Breast epithelium (tissue), 4 donors: ENCODE measurements at regions not wholly inside any gene's neighbourhood (a gene's known extent, or its start where the extent isn't known, plus 50 kb on each side); places are given as distances from the start of the nearest gene placed in this dataset.

Experiments used
- DNase-seq, 2 donors: peaks; one replicate each; pipeline ENCODE4 v3.0.0-alpha.2; 2019; ENCODE audit warnings: low spot score in 2 of 2
- H3K27ac ChIP-seq, 2 donors: fragments of 200-600 bp; sonication (generic) in 1 of 2; one replicate each; pipeline ENCODE4 v1.5.1; 2016 to 2019; ENCODE audit warnings: mild to moderate bottlenecking in 1 of 2
- H3K27me3 ChIP-seq, 2 donors: fragments of 200-600 bp; sonication (generic) in 1 of 2; one replicate each; pipeline versions ENCODE4 v1.5.1 to v1.6.0; 2017 to 2019; ENCODE audit warnings: control low read depth in 1 of 2, mild to moderate bottlenecking in 1 of 2
- H3K36me3 ChIP-seq: fragments of 200-600 bp; one replicate; pipeline ENCODE4 v1.5.1; 2019
- H3K4me1 ChIP-seq, 2 donors: fragments of 200-600 bp; sonication (generic); one replicate each; pipeline ENCODE4 v1.5.1; 2016 to 2019; ENCODE audit warnings: control low read depth in 1 of 2
- H3K4me3 ChIP-seq, 3 donors: fragments of 200-600 bp; sonication (generic); 1 replicate in 2 of 3; 2 replicates in 1 of 3; pipeline ENCODE4 v1.5.1; 2016 to 2019; ENCODE audit warnings: mild to moderate bottlenecking in 3 of 3, moderate library complexity in 2 of 3
- H3K9me3 ChIP-seq, 2 donors: fragments of 200-600 bp; sonication (generic) in 1 of 2; one replicate each; pipeline ENCODE4 v1.5.1; 2016 to 2019; ENCODE audit warnings: control low read depth in 1 of 2
- POLR2A ChIP-seq: fragments of 450-650 bp; IDR thresholded peaks from one replicate; pipeline ENCODE4 v1.6.1; 2016; ENCODE audit warnings: antibody characterized with exemption, mild to moderate bottlenecking, moderate library complexity
- POLR2AphosphoS5 ChIP-seq, 3 donors: sonication (generic); formaldehyde crosslinking; IDR thresholded peaks; one replicate each; pipeline ENCODE4 v1.6.1; 2017; ENCODE audit warnings: antibody characterized with exemption in 3 of 3
- intact Hi-C: fragments of 100-400 bp; cut with DNase I; formaldehyde crosslinking; loops from one replicate; pipeline ENCODE4 v1.15.1; 2023; ENCODE audit warnings: low total_unique reads
- TF ChIP-seq, protein P1 (sequence below), 3 donors: fragments of 450-650 bp; IDR thresholded peaks; one replicate each; pipeline ENCODE4 v1.5.1; 2016 to 2017; ENCODE audit warnings: antibody characterized with exemption in 3 of 3, mild to moderate bottlenecking in 3 of 3, moderate library complexity in 3 of 3

DNA sequence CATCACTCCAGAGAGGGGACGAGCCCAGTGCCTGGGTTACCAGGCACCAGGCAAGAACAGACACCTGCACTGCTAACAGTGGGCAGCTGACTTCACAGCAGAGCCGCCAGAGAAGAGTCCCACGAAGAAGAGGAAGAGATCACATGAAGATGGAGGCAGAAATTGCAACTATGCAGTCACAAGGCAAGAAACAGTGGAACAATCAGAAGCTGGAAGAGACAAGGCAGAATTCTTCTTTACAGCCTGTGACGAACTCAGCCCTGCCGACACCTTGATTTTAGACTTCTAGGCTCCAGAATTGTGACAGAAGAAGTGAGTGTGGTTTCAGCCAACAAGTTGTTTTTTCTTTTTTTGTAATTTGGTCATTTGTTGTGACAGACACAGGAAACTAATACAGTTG, 59.2 kb downstream of the IL12A start:
- Histone ChIP-seq H3K27ac (no peak overlapping the region), H3K27me3 (no peaks in the 10 kb centered on the region), H3K36me3 (no peaks in the 10 kb centered on the region), H3K4me3 (no peak overlapping the region), H3K9me3 (peaks cover 0 to 4% of the 10 kb centered on the region in 2 donors), H3K4me1 (no peaks in the 10 kb centered on the region)
- intact Hi-C loops, result loop anchor here (10.0 kb wide), 1 partner anchor 1627 kb away; no protein-coding TSS in a partner anchor
- no peak for DNase-seq
- TF ChIP-seq POLR2AphosphoS5 (IDR thresholded peaks at IDR 0.05) (no peak), POLR2A (no peak)
- TF ChIP-seq, protein P1, sequence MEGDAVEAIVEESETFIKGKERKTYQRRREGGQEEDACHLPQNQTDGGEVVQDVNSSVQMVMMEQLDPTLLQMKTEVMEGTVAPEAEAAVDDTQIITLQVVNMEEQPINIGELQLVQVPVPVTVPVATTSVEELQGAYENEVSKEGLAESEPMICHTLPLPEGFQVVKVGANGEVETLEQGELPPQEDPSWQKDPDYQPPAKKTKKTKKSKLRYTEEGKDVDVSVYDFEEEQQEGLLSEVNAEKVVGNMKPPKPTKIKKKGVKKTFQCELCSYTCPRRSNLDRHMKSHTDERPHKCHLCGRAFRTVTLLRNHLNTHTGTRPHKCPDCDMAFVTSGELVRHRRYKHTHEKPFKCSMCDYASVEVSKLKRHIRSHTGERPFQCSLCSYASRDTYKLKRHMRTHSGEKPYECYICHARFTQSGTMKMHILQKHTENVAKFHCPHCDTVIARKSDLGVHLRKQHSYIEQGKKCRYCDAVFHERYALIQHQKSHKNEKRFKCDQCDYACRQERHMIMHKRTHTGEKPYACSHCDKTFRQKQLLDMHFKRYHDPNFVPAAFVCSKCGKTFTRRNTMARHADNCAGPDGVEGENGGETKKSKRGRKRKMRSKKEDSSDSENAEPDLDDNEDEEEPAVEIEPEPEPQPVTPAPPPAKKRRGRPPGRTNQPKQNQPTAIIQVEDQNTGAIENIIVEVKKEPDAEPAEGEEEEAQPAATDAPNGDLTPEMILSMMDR (IDR thresholded peaks at IDR 0.05), result no peak

DNA sequence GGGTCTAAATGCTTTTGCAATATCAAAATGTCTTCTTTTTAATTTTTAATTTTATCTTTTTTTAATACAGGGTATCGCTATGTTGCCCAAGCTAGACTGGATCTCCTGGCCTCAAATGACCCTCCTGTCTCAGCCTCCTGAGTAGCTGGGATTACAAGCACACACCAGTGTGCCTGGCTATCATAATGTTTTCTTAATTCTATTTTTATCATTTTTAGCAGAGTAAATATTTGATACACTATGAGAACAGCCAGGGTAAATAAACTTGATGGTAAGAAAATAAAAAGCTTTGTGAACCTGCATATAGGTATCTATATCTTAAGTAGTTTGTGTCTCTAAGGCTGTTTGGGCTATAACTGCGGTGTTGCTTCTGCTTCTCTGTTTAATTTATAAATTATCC, 60.4 kb downstream of the IL12A start:
- DNase-seq, result no peak
- no peaks in the 10 kb centered on the region for H3K4me1 ChIP-seq
- no peaks in the 10 kb centered on the region for H3K36me3 ChIP-seq
- no peak overlapping the region for H3K27ac ChIP-seq
- H3K27me3 ChIP-seq, result no peaks in the 10 kb centered on the region
- no peaks in the 10 kb centered on the region for H3K9me3 ChIP-seq
- no peak overlapping the region for H3K4me3 ChIP-seq
- no peak for TF ChIP-seq POLR2AphosphoS5 (IDR thresholded peaks at IDR 0.05)
- TF ChIP-seq POLR2A, result no peak
- TF ChIP-seq, protein P1 (IDR thresholded peaks at IDR 0.05), result no peak
- intact Hi-C loops, result loop anchor here (10.0 kb wide), 1 partner anchor 1626 kb away; no protein-coding TSS in a partner anchor

DNA sequence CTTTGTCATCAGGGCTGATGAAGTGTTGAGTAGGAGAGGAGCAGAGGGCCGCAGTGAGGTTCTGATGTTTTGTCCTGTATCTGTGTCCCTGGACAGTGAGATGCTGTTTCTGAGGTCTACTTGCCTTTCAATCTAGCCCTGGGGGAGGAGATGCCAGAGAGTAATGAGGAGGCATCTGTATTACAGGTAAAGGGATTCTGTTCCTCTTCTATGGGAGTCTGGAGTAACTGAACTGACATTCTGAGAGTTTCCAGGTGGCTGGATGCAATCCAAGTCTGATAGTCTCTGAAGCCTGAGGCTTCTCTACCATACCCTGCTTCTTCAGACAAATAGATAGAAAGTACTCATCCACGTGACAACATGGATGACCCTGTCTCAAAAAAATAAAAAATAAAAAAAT, 60.9 kb downstream of the IL12A start:
- Histone ChIP-seq H3K27me3 (no peaks in the 10 kb centered on the region), H3K9me3 (no peaks in the 10 kb centered on the region), H3K4me3 (no peak overlapping the region), H3K36me3 (no peaks in the 10 kb centered on the region), H3K27ac (no peak overlapping the region), H3K4me1 (no peaks in the 10 kb centered on the region)
- intact Hi-C loops, result loop anchor here (10.0 kb wide), 1 partner anchor 1625 kb away; no protein-coding TSS in a partner anchor
- TF ChIP-seq POLR2A (no peak), POLR2AphosphoS5 (IDR thresholded peaks at IDR 0.05) (no peak)
- TF ChIP-seq, protein P1 (IDR thresholded peaks at IDR 0.05), result no peak
- no peak for DNase-seq

DNA sequence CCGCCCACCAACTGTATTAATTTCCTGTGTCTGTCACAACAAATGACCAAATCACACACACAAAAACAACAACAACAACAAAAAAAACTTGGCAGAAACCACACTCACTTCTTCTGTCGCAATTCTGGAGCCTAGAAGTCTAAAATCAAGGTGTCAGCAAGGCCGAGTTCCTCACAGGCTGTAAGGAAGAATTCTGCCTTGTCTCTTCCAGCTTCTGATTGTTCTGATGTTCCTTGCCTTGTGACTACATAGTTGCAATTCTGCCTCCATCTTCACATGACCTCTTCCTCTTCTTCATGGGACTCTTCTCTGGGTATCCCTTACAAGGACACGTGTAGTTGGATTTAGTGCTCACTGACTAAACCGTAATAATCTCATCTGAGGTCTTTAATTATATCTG, 61.4 kb downstream of the IL12A start:
- Histone ChIP-seq H3K27ac (no peak overlapping the region), H3K4me3 (no peak overlapping the region), H3K4me1 (no peaks in the 10 kb centered on the region), H3K36me3 (no peaks in the 10 kb centered on the region), H3K27me3 (no peaks in the 10 kb centered on the region), H3K9me3 (no peaks in the 10 kb centered on the region)
- intact Hi-C loops, result loop anchor here (10.0 kb wide), 1 partner anchor 1625 kb away; no protein-coding TSS in a partner anchor
- no peak for DNase-seq
- TF ChIP-seq POLR2AphosphoS5 (IDR thresholded peaks at IDR 0.05) (no peak), POLR2A (no peak)
- TF ChIP-seq, protein P1 (IDR thresholded peaks at IDR 0.05), result no peak

DNA sequence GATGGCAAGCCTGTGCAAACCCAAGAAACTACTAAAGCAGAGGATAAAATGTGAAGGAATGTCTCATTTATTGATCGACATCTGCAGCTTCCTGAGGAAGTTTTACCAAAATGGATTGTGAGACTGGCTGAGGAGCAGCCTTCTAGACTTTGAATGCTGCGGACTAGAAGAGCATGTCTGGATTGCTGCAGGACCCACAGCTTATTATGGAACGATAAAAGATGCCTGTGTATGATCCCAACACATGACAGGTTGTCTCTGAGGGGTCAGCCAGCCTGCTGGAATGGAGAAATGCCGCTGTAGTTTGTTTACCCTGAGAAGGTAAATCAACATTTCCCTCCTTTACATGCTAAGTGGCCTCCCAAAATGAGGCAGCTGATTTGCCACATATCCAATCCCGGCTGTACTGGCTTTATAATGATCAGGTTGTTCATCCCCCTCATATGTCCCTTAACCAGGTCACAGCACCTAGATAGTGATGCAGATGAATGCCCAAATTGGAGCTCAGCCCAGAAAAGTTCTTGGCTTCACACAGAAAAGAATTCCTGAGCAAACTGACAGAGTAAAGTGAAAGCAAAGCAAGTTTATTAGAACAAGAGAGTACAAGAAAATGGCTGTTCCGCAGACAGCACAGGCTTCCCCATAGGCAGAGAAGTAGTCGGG, 63.9 kb downstream of the IL12A start:
- H3K9me3 ChIP-seq, result no peaks in the 10 kb centered on the region
- no peaks in the 10 kb centered on the region for H3K4me1 ChIP-seq
- peak overlapping the region in 1 of 2 donors; percentile 26 for H3K27ac ChIP-seq
- no peaks in the 10 kb centered on the region for H3K36me3 ChIP-seq
- no peaks in the 10 kb centered on the region for H3K27me3 ChIP-seq
- DNase-seq, result no peak
- intact Hi-C loops, result no loop called here
- peak overlapping the region in 2 of 3 donors; percentile 14 to 47 for H3K4me3 ChIP-seq
- TF ChIP-seq POLR2A (no peak), POLR2AphosphoS5 (IDR thresholded peaks at IDR 0.05) (no peak)
- TF ChIP-seq, protein P1 (IDR thresholded peaks at IDR 0.05), result no peak
